Fibroblast of the aortic adventitia (primary cell): ENCODE measurements at regions not wholly inside any gene's neighbourhood (a gene's known extent, or its start where the extent isn't known, plus 50 kb on each side); places are given as distances from the start of the nearest gene placed in this dataset.

Experiments used
- DNase-seq: peaks from one replicate; pipeline ENCODE4 v3.0.0-alpha.2; 2010; ENCODE audit warnings: low read depth
- H3K4me3 ChIP-seq: 2 replicates; pipeline ENCODE4 v1.5.1; 2011; ENCODE audit warnings: low read depth, mild to moderate bottlenecking, control low read depth, low read length, moderate library complexity
- TF ChIP-seq, protein P1 (sequence below): IDR thresholded peaks from 2 replicates; pipeline ENCODE4 v1.5.1; 2011; ENCODE audit warnings: mild to moderate bottlenecking, low read length, control low read depth, inconsistent platforms; ENCODE audit not compliant: insufficient read depth

DNA sequence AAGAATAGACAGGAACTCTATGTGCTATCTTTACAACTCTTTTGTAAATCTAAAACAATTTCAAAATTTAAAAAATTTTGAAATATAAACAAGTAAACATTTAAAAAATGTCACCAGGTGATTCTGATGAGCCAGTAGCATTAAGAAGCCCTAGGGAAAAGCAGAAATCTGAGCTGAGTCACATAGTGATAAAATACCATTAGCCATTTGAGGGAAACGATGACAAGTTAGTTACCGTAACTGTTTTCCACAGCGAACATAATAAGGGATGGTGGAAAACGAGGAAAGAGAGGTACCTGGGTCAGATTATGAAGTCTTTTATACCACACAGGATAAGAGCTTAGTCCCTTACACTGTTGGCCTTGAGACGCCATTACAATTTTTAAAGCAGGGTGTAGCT, 55.5 kb downstream of the PRR15 start:
- no peak overlapping the region for H3K4me3 ChIP-seq
- TF ChIP-seq, protein P1, sequence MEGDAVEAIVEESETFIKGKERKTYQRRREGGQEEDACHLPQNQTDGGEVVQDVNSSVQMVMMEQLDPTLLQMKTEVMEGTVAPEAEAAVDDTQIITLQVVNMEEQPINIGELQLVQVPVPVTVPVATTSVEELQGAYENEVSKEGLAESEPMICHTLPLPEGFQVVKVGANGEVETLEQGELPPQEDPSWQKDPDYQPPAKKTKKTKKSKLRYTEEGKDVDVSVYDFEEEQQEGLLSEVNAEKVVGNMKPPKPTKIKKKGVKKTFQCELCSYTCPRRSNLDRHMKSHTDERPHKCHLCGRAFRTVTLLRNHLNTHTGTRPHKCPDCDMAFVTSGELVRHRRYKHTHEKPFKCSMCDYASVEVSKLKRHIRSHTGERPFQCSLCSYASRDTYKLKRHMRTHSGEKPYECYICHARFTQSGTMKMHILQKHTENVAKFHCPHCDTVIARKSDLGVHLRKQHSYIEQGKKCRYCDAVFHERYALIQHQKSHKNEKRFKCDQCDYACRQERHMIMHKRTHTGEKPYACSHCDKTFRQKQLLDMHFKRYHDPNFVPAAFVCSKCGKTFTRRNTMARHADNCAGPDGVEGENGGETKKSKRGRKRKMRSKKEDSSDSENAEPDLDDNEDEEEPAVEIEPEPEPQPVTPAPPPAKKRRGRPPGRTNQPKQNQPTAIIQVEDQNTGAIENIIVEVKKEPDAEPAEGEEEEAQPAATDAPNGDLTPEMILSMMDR = no peak
- DNase-seq = no peak

DNA sequence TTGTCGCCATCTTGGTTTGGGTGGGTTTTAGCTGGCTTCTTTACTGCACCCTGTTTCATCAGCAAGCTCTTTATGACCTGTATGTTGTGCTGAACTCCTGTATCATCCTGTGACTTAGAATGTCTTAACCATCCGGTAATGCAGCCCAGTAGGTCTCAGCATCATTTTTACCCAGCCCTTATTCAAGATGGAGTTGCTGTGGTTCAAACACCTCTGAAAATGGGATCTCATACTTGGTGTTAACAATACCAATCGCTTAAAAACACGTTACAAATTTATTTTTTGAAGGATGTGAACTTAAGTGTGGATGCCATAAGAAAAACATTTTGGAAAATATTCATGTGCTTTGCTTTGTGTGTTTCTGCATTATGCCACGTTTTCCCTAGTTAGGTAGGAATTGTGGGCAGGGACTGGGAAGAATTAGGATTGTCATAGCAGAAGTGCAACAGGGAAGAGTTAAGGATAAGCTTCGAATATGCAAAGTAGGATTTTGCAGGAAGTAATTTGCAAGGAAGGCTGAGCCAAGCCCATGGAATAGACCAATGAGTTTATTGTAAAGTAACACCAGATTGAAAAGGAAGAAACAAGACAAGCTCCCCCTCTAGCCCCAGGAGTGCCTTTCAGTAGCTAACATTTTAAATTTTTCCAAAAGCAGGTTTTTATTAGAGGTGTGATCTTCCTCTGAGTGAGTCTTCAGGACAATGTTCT, 56.4 kb downstream of the PRR15 start:
- no peak for DNase-seq
- TF ChIP-seq, protein P1 = no peak
- H3K4me3 ChIP-seq = no peak overlapping the region

DNA sequence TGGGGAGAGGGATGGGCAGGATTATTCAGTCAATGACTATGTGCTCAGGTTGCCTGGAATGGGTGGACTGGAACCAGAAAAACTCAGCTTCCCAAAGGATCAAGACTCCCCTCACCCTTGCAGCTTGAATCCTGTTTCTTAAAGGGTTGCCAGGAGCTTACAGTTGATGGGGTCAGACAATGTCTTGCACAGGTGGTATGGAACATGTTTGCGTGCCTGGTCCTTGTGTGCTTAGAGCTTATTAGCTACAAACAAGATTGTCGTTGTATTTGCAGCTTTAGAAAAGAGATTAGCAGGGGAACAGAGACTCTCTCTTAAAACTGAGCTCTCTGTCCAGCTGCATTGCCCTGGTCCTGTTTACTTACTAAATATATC, 56.9 kb downstream of the PRR15 start:
- no peak for DNase-seq
- TF ChIP-seq, protein P1 = no peak
- no peak overlapping the region for H3K4me3 ChIP-seq

GRCh38 chr7:29622335-29623265, 59.0 kb downstream of the PRR15 start:
- peak; percentile 96 for DNase-seq
- TF ChIP-seq, protein P1 = no peak
- peak overlapping the region; percentile 3 for H3K4me3 ChIP-seq

- TF ChIP-seq, protein P1 = no peak
- DNase-seq = no peak
- H3K4me3 ChIP-seq = no peak overlapping the region
Measured at GRCh38 chr7:29623973-29624372, 60.3 kb downstream of the PRR15 start.

DNA sequence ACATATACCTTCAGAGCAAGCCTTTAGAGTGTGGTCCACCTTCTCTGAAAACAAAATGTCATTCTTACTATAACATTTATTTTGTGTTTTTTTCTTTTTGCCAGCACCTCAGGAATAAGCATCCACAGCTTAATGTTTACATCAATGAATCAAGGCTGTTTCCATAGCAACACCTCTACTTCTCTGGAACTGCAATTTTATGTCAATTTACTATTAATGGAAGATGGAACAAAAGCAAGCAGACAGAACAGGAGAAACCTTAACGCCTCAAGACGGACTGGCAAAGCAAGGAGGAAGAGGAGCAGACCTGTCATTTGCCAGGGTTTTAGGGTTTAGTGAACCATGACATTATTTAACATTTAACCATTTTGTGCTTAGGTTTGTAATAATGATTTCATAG, 63.1 kb downstream of the PRR15 start:
- TF ChIP-seq, protein P1 = no peak
- no peak overlapping the region for H3K4me3 ChIP-seq
- no peak for DNase-seq
